Motor neuron (in vitro differentiated cells): ENCODE measurements at regions not wholly inside any gene's neighbourhood (a gene's known extent, or its start where the extent isn't known, plus 50 kb on each side); places are given as distances from the start of the nearest gene placed in this dataset.

ENCODE experiments used
- ATAC-seq, 8 experiments: fragments of 200-7000 bp; cut with Tn5 transposase; replicated peaks in 6 of 8; 2 replicates each; pipeline ENCODE4 v1.8.0; 2021; ENCODE audit warnings: mild to moderate bottlenecking in 8 of 8, moderate library complexity in 8 of 8
- H3K27ac ChIP-seq, 2 donors: fragments of 250-450 bp; sonication (Bioruptor Pico); 2 replicates each; pipeline ENCODE4 v1.9.0; 2021; ENCODE audit warnings: antibody characterized with exemption in 2 of 2, mild to moderate bottlenecking in 2 of 2, moderate library complexity in 1 of 2
- H3K4me1 ChIP-seq, 2 donors: fragments of 250-450 bp; sonication (Bioruptor Pico); replicated peaks in 1 of 2; 2 replicates each; pipeline ENCODE4 v1.6.1; 2021; ENCODE audit warnings: antibody characterized with exemption in 2 of 2, mild to moderate bottlenecking in 2 of 2, moderate library complexity in 1 of 2
- H3K4me3 ChIP-seq, 5 donors: fragments of 250-450 bp; sonication (Bioruptor Pico); 2 replicates each; pipeline ENCODE4 v1.9.0; 2021; ENCODE audit warnings: antibody characterized with exemption in 5 of 5, mild to moderate bottlenecking in 5 of 5, moderate library complexity in 4 of 5
- WGBS, 10 experiments: fragments of 450-650 bp; shearing (Covaris generic); methylation state at CpG; one replicate each; pipeline ENCODE4 v1.0.0; 2022; 5-methylcytosine and 5-hydroxymethylcytosine counted together
- in situ Hi-C, 9 experiments: fragments of 400-800 bp; cut with MboI; loops; one replicate each; pipeline ENCODE4 v1.15.0; 2021; ENCODE audit warnings: low sequenced_read_pairs in 9 of 9, low pct_unique_long_range_greater_than_20kb in 2 of 9; ENCODE audit not compliant: unreplicated experiment in 9 of 9

DNA sequence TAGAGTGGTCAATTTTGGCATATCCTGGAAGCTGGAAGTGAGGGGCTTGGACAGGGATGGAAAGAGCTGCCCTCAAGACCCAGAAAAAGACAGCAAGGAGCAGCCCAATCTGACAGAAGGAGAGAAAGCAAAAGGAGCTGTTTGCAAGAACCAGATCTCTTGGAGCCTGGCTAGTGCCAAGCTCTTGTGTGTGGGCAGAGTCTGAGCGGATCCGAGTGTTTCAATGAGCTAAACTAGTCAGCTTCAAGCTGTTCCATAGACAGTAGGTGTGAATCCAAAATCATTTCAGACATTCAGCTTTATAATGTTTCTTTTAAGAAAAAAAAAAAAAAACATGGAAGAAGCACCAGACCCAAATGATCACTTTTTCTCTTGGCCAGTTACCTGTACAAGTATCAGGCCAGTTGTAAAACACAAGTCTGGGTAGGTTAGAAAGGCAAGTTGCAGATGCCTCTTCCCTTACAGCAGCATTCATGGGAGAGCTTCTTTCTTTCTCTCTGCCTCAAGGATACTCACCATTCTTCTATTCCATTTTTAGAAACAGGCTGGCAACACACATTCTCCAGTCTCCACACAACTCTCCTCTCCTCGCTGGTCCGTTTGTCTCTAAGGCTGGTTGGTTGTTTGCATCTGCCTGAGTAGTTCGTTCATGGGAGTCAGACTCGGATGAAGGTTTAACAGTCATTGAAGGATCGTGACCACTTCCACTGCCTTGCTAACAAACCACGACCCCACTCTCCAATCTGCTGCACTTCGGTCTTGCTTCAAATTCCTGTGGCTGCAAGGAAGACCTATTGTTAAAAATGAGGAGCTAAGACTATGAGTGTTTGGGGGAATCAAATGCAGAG, 105.2 kb upstream of the GATB start:
- no peak overlapping the region for H3K27ac ChIP-seq
- no peak overlapping the region for H3K4me3 ChIP-seq
- H3K4me1 ChIP-seq = no peaks in the 10 kb centered on the region
- no peak for ATAC-seq
- in situ Hi-C loops = no loop called here
- WGBS, 10 experiments = 50 to 94% (median 85%) methylated on average over 2 to 9 of the region's 9 CpGs; no CpG with 5 or more reads in 2 of the 10 experiments

DNA sequence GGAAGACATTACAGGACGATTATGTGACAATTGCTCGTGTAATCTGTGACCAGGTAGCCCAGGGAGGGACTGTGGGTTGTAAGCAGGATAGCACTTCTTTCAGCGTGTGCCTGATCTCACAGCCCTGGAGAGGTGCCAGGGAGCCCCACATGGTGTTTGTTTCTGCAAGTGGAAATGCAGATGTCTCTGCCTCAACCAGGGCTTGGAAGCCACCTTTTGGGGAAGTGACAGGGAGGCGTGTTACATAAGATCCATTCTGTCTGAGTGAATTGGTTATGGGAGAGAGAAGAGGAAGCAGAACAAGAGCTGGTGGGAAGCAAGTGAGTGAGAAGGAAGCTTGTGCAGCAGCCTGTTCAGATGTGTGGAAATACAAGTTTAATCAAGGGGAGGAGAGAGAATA, 104.5 kb upstream of the GATB start:
- ATAC-seq = peak in 3 of 8 experiments; percentile 35 to 61 (median 40)
- H3K27ac ChIP-seq = no peak overlapping the region
- in situ Hi-C loops = no loop called here
- WGBS, 10 experiments = 20 to 73% (median 53%) methylated on average over 1 to 4 of the region's 4 CpGs; no CpG with 5 or more reads in 4 of the 10 experiments
- no peaks in the 10 kb centered on the region for H3K4me1 ChIP-seq
- no peak overlapping the region for H3K4me3 ChIP-seq

- Histone ChIP-seq H3K27ac (no peak overlapping the region), H3K4me1 (no peaks in the 10 kb centered on the region), H3K4me3 (no peak overlapping the region)
- WGBS, 10 experiments = 0 to 80% methylated on average over 1 to 5 of the region's 5 CpGs; no CpG with 5 or more reads in 8 of the 10 experiments
- in situ Hi-C loops = no loop called here
- no peak for ATAC-seq
Measured at GRCh38 chr4:151864068-151864467, 103.3 kb upstream of the GATB start.

- 70 to 93% (median 76%) methylated on average over 1 to 5 of the region's 7 CpGs; no CpG with 5 or more reads in 3 of the 10 experiments for WGBS, 10 experiments
- H3K4me3 ChIP-seq = no peak overlapping the region
- no peak for ATAC-seq
- H3K27ac ChIP-seq = no peak overlapping the region
- H3K4me1 ChIP-seq = no peaks in the 10 kb centered on the region
- in situ Hi-C loops = no loop called here
Measured at GRCh38 chr4:151862766-151863165, 102.0 kb upstream of the GATB start.

GRCh38 chr4:151860561-151861093, 99.8 kb upstream of the GATB start:
- H3K4me3 ChIP-seq = no peak overlapping the region
- WGBS, 10 experiments = 50 to 100% (median 91%) methylated on average over 1 to 10 of the region's 16 CpGs
- ATAC-seq = no peak

GRCh38 chr4:151859641-151860040, 98.8 kb upstream of the GATB start:
- WGBS, 10 experiments = 20 to 100% (median 91%) methylated on average over 1 to 3 of the region's 3 CpGs; no CpG with 5 or more reads in 3 of the 10 experiments
- in situ Hi-C loops = no loop called here

More at GRCh38 chr4:151860561-151861093, 99.8 kb upstream of the GATB start:
- Histone ChIP-seq H3K27ac (no peak overlapping the region), H3K4me1 (no peaks in the 10 kb centered on the region)
- in situ Hi-C loops = no loop called here

DNA sequence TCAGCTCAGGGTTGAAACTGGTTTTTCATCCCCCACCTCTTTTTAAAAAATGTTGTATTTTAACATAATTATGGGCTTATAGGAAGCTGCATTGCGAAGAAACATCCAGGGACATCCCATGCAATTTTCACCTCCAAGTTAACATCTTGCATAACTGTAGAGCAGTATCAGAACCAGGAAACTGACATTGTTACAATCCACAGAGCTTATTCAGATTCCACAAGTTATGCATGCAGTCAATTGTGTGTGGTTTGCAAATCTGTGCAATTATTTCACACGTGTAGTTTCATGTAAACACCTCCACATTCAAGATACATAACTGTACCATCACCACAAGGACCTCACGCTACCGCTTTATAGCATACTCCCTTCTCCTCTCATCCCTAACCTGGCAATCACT, 97.5 kb upstream of the GATB start:
- no peaks in the 10 kb centered on the region for H3K4me1 ChIP-seq
- peak in 3 of 8 experiments; percentile 24 to 96 (median 94) for ATAC-seq
- H3K4me3 ChIP-seq = no peak overlapping the region
- in situ Hi-C loops = no loop called here
- 47 to 100% (median 76%) methylated on average over 2 to 4 of the region's 4 CpGs; no CpG with 5 or more reads in 1 of the 10 experiments for WGBS, 10 experiments
- H3K27ac ChIP-seq = no peak overlapping the region

More at GRCh38 chr4:151859641-151860040, 98.8 kb upstream of the GATB start:
- no peak for ATAC-seq
- no peaks in the 10 kb centered on the region for H3K4me1 ChIP-seq
- no peak overlapping the region for H3K4me3 ChIP-seq
- no peak overlapping the region for H3K27ac ChIP-seq

DNA sequence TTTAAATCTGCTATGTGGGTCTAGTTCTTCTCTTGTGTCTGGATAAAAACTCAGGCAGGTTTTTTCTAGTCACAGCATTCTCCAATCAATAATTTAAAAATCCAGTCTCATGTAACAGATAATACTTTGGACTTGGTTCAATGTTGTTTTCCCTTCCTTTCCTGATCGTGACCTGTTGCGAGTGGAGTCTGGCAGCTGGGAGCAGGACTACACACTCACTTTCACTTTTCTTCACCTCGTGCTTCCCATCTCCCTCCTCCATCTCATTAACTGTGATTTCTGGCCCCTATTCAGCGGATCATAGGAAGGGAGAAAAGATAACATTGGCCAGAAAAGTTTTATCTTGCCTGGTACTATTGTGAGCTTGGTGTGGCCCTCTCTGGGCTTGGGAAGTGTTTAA, 96.6 kb upstream of the GATB start:
- Histone ChIP-seq H3K4me3 (no peak overlapping the region), H3K27ac (no peak overlapping the region), H3K4me1 (no peaks in the 10 kb centered on the region)
- WGBS, 10 experiments = 44 to 90% (median 70%) methylated on average over 2 to 3 of the region's 4 CpGs; no CpG with 5 or more reads in 3 of the 10 experiments
- in situ Hi-C loops = no loop called here
- no peak for ATAC-seq

DNA sequence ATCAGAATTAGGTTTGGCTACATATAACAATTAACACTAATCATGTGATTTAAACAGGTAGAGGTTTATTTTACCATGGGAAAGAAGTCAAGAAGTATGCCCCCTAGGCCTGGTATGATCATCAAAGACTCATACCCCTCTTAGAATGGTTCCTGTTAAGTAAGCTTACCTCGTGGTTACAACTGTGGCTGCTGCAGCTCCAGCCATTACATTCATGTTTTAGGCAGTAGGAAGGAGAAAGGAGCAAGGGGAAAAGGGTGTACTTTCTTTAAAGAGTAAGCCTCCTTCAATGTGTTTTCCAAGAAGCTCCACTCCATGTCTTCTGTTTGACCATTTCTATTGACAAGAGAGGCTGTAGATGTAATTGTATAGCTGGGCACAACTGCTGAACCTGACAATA, 94.9 kb upstream of the GATB start:
- in situ Hi-C loops = no loop called here
- H3K27ac ChIP-seq = no peak overlapping the region
- no peak overlapping the region for H3K4me3 ChIP-seq
- H3K4me1 ChIP-seq = no peaks in the 10 kb centered on the region
- ATAC-seq = no peak
- 0 to 100% (median 60%) methylated on average over 1 of the region's 1 CpG; no CpG with 5 or more reads in 5 of the 10 experiments for WGBS, 10 experiments

DNA sequence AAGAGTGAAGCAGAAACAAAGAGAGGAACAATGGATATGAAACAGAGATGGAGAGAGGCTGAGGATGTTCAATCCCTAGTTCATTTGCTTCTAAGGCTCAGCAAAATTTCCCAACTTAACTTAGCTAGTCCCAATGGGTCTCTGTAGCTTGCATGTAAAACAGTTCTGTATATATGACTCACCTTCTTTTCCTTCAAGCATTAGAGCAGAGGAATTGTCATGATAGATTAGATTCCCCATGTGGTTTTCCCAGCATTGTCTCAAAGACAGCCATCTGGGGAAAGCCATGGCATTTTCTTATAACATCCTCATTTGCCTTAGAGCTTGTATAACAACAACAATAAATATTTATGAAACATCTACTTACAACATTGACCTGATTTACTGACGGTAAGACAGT, 93.9 kb upstream of the GATB start:
- WGBS, 10 experiments = 75 to 100% (median 89%) methylated on average over 1 of the region's 1 CpG; no CpG with 5 or more reads in 4 of the 10 experiments
- H3K27ac ChIP-seq = no peak overlapping the region
- no peaks in the 10 kb centered on the region for H3K4me1 ChIP-seq
- H3K4me3 ChIP-seq = no peak overlapping the region
- in situ Hi-C loops = no loop called here
- no peak for ATAC-seq

GRCh38 chr4:151853034-151853433, 92.2 kb upstream of the GATB start:
- WGBS, 10 experiments = 0 to 100% (median 66%) methylated on average over 1 to 4 of the region's 4 CpGs; no CpG with 5 or more reads in 1 of the 10 experiments
- in situ Hi-C loops = no loop called here
- Histone ChIP-seq H3K4me3 (no peak overlapping the region), H3K27ac (no peak overlapping the region), H3K4me1 (no peaks in the 10 kb centered on the region)
- no peak for ATAC-seq

- WGBS, 10 experiments = 7 to 74% (median 40%) methylated on average over 1 to 2 of the region's 2 CpGs; no CpG with 5 or more reads in 1 of the 10 experiments
- no peak for ATAC-seq
- H3K27ac ChIP-seq = no peak overlapping the region
- H3K4me1 ChIP-seq = no peaks in the 10 kb centered on the region
- no peak overlapping the region for H3K4me3 ChIP-seq
- in situ Hi-C loops = no loop called here
Measured at GRCh38 chr4:151852202-151852601, 91.4 kb upstream of the GATB start.

DNA sequence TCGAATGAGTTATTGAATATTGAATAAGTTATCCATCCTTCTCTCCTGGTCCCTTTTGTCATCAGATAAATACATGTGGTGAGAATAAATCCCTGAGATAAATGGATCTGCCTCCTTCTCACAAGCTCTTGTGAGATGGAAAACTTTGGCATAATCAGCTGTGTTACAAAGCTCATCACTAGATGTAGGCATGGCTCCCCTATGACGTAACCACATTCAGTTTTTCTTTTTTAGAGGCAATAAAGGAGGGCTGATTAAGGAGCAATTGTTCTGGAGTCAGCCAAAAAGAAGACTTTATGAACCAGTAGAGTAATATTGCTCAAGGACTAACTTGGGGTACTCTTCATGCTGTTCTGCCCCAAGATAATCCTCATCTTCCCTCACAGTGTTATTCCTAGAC, 90.5 kb upstream of the GATB start:
- Histone ChIP-seq H3K4me1 (no peaks in the 10 kb centered on the region), H3K4me3 (no peak overlapping the region), H3K27ac (no peak overlapping the region)
- peak in 2 of 8 experiments; percentile 7 to 9 for ATAC-seq
- in situ Hi-C loops = no loop called here
- 20 to 100% (median 88%) methylated on average over 1 to 2 of the region's 2 CpGs; no CpG with 5 or more reads in 1 of the 10 experiments for WGBS, 10 experiments
